HG03025 (cell line): ENCODE measurements at regions not wholly inside any gene's neighbourhood (a gene's known extent, or its start where the extent isn't known, plus 50 kb on each side); places are given as distances from the start of the nearest gene placed in this dataset.

Experiments
- ATAC-seq: cut with Tn5 transposase; IDR thresholded peaks from one replicate; pipeline ENCODE4 v1.9.1; 2021; ENCODE audit warnings: mild to moderate bottlenecking, moderate library complexity; ENCODE audit not compliant: unreplicated experiment, low FRiP score

GRCh38 chr2:168371273-168372019, 84.6 kb upstream of the CERS6 start:
- no peak for ATAC-seq

GRCh38 chr2:168373468-168373867, 82.6 kb upstream of the CERS6 start:
- ATAC-seq: no peak

- ATAC-seq: no peak
Observed at GRCh38 chr2:168375195-168375798, 80.8 kb upstream of the CERS6 start.

- ATAC-seq: no peak
Observed at GRCh38 chr2:168378960-168379669, 77.0 kb upstream of the CERS6 start.

GRCh38 chr2:168380500-168380899, 75.6 kb upstream of the CERS6 start:
- no peak for ATAC-seq

- ATAC-seq: no peak
Observed at GRCh38 chr2:168392024-168392423, 64.0 kb upstream of the CERS6 start.

- ATAC-seq: no peak
Observed at GRCh38 chr2:168392797-168393196, 63.3 kb upstream of the CERS6 start.

GRCh38 chr2:168394262-168394661, 61.8 kb upstream of the CERS6 start:
- ATAC-seq: no peak

- ATAC-seq: no peak
Observed at GRCh38 chr2:168396131-168396530, 59.9 kb upstream of the CERS6 start.

GRCh38 chr2:168397629-168398028, 58.4 kb upstream of the CERS6 start:
- no peak for ATAC-seq

- no peak for ATAC-seq
Observed at GRCh38 chr2:168401048-168401556, 55.0 kb upstream of the CERS6 start.

- ATAC-seq: no peak
Observed at GRCh38 chr2:168401771-168402170, 54.3 kb upstream of the CERS6 start.

GRCh38 chr2:168402531-168402930, 53.5 kb upstream of the CERS6 start:
- no peak for ATAC-seq

GRCh38 chr2:168403736-168404135, 52.3 kb upstream of the CERS6 start:
- no peak for ATAC-seq

GRCh38 chr2:168404764-168405163, 51.3 kb upstream of the CERS6 start:
- no peak for ATAC-seq
